ENCODE measurements at regions not wholly inside any gene's neighbourhood (a gene's known extent, or its start where the extent isn't known, plus 50 kb on each side); places are given as distances from the start of the nearest gene placed in this dataset.

DNA sequence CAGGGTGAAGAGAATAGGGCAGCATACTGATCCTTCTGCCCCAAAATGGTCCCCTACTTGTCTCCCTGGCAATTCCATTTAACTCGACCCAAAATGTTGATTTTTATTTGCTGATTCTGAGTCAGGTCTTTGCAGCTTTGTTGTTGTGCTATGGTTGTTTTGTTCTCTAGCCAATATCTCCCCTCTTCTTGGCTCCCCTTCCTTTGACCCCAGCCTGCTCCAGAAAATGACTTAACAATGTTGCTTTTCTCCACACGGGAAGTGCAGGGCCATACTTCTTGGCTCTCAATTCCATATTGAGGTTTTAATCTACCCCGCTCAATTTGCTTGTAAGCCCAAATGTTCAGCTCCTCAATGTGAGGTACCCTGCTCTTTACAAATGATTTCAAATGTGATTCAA, 330.0 kb downstream of the RASEF start:
- DNase-seq (ENCODE audit: low read depth, low spot score), result no peak
- POLR2A ChIA-PET, result no interaction called here
- H3K4me3 ChIP-seq (ENCODE audit: low read depth, low read length), result no peak overlapping the region
- CTCF ChIA-PET, result no interaction called here
- TF ChIP-seq, protein P1, sequence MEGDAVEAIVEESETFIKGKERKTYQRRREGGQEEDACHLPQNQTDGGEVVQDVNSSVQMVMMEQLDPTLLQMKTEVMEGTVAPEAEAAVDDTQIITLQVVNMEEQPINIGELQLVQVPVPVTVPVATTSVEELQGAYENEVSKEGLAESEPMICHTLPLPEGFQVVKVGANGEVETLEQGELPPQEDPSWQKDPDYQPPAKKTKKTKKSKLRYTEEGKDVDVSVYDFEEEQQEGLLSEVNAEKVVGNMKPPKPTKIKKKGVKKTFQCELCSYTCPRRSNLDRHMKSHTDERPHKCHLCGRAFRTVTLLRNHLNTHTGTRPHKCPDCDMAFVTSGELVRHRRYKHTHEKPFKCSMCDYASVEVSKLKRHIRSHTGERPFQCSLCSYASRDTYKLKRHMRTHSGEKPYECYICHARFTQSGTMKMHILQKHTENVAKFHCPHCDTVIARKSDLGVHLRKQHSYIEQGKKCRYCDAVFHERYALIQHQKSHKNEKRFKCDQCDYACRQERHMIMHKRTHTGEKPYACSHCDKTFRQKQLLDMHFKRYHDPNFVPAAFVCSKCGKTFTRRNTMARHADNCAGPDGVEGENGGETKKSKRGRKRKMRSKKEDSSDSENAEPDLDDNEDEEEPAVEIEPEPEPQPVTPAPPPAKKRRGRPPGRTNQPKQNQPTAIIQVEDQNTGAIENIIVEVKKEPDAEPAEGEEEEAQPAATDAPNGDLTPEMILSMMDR (IDR thresholded peaks at IDR 0.05; ENCODE audit: insufficient read depth, low read length, missing control alignments), result no peak

DNA sequence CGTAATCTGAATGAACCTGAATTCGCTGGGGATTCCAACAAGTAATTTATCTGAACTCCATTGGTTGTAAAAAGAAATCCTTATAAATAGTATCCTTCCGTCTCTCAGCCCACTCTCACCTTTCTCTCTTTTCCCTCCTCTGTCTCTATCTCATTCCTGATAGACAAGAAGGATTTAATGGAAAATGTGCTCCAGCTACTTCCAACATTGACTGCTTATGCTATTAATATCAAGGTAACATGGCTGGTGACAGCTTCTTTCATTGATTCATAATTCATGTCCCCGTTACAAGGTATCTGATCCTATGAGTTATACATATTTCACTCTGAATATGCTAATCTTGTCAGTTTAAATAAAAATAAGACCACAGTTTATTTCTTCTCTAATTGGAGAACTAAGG, 326.8 kb downstream of the RASEF start:
- H3K4me3 ChIP-seq (ENCODE audit: low read depth, low read length), result no peak overlapping the region
- TF ChIP-seq, protein P1 (IDR thresholded peaks at IDR 0.05; ENCODE audit: insufficient read depth, low read length, missing control alignments), result no peak
- ChIA-PET POLR2A (no interaction called here), CTCF (no interaction called here)
- no peak for DNase-seq (ENCODE audit: low read depth, low spot score)

DNA sequence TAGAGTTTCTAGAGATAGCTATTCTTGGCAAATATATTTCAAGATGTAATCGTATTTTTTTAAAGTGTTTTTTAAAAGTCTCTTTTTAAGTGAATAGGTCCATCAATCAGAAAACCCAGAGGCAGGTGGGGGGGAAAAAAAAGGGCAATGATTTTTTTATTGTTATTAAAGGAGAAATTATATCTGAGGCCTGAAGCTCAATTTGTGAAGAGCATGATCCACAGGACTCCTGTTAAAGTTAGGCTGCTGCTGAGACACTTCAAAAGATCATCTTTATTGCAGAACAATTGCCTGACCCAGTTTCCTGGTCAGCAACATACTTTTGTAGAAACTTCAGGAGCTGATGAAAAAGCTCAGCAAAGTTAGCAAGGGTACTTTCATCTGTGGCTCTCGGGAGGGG, 326.2 kb downstream of the RASEF start:
- DNase-seq (ENCODE audit: low read depth, low spot score), result no peak
- CTCF ChIA-PET, result no interaction called here
- TF ChIP-seq, protein P1 (IDR thresholded peaks at IDR 0.05; ENCODE audit: insufficient read depth, low read length, missing control alignments), result no peak
- H3K4me3 ChIP-seq (ENCODE audit: low read depth, low read length), result no peak overlapping the region
- POLR2A ChIA-PET, result no interaction called here

DNA sequence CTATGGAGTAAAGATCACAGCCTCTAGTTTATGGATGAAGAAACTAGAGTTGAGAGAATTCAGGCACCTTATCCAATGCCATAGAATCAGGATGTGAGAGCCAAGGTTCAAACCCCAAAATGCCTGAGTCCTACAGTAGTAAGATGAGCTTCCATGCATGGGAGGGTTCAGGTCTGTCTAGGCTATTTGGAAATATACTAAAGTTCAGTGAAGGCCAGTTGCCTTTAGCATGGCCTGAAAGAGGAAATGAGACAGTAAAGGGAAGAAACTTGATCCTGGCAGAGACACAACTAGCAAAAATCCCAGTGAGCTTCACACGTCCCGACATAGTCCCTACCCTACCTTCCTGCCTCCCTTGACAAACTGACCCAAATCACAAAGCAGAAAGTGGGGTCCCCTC, 317.0 kb downstream of the RASEF start:
- no peak for DNase-seq (ENCODE audit: low read depth, low spot score)
- ChIA-PET CTCF (no interaction called here), POLR2A (no interaction called here)
- TF ChIP-seq, protein P1 (IDR thresholded peaks at IDR 0.05; ENCODE audit: insufficient read depth, low read length, missing control alignments), result no peak
- no peak overlapping the region for H3K4me3 ChIP-seq (ENCODE audit: low read depth, low read length)

DNA sequence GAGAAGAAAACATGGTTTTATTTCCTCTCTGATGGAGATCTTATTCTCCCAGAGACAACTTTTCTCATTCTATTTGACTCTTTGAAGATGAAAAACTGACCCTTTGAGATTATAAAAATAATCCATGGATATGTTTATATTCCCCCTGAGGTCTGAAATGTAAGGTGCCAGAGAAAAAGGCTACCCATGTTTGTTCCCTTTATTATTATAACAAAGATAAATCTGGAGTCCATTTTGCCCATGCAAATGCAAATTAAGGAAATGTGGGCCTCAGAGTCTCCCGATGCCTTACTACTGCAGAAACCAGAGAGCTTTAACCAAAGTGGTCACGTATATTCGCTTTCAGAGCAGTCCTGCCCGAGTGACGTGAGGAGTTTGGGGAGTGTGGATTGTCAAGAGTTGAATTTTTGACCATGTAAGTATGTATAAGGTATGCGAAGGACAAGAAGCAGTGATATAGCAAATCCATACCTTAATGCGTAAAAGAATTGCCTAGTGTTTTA, 312.5 kb downstream of the RASEF start:
- TF ChIP-seq, protein P1 (IDR thresholded peaks at IDR 0.05; ENCODE audit: insufficient read depth, low read length, missing control alignments), result no peak
- POLR2A ChIA-PET, result no interaction called here

DNA sequence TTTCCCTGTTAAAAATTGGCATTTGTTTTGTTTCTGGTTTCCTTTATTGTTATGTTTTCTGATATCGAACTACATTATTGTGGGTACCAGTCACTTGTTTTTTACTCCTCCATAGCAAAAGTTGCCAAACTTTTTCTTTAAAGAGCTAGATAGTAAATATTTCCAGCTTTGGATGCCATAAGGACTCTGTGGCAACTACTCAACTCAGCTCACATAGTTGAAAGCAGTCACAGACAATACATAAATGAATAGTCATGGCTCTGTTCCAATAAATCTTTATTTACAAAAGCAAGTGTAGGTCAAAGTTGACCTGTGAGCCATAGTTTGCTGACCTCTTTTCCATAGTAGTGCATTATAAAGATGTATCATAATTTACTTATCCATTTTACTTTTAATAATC, 305.0 kb downstream of the RASEF start:
- ChIA-PET POLR2A (no interaction called here), CTCF (no interaction called here)
- TF ChIP-seq, protein P1 (IDR thresholded peaks at IDR 0.05; ENCODE audit: insufficient read depth, low read length, missing control alignments), result no peak
- DNase-seq (ENCODE audit: low read depth, low spot score), result no peak
- H3K4me3 ChIP-seq (ENCODE audit: low read depth, low read length), result no peak overlapping the region

More for the DNA sequence above, 312.5 kb downstream of the RASEF start:
- DNase-seq (ENCODE audit: low read depth, low spot score), result no peak
- H3K4me3 ChIP-seq (ENCODE audit: low read depth, low read length), result no peak overlapping the region
- CTCF ChIA-PET, result no interaction called here
